NCI-H524 (cell line): ENCODE measurements at regions not wholly inside any gene's neighbourhood (a gene's known extent, or its start where the extent isn't known, plus 50 kb on each side); places are given as distances from the start of the nearest gene placed in this dataset.
"Not testable (repeated sequence)": the region's sequence is repeated elsewhere in the genome, so short reads cannot be mapped to it uniquely, and the experiment has no call there.

ENCODE experiments used
- DNase-seq, 2 experiments: peaks; one replicate each; lab custom pipeline; 2025; lab: John Stamatoyannopoulos, UW

DNA sequence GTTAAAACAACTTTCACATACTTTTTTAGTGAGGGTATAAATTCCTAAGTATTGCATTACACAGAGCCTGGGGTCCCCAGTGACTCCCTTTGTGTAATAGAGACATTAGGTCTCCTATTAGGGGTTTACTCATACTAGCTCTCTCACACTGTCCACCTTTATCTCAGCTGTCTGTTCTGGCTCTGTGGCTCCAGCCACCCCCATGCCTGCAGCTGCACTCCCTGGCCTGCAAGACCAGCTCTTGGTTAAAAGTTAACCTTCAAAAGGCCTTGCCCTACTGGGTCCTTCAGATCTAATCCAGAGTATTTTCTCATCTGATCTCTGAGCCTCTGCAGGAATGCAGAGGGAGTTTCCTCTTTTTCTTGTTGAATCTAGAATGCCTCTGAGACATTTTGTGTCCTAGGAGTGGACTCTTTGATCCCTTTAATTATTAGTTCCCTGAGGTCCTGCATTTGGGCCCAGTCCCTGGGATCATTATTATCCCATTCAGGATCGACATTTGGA, 280.9 kb downstream of the PYDC2 start:
- DNase-seq: not testable (repeated sequence)

DNA sequence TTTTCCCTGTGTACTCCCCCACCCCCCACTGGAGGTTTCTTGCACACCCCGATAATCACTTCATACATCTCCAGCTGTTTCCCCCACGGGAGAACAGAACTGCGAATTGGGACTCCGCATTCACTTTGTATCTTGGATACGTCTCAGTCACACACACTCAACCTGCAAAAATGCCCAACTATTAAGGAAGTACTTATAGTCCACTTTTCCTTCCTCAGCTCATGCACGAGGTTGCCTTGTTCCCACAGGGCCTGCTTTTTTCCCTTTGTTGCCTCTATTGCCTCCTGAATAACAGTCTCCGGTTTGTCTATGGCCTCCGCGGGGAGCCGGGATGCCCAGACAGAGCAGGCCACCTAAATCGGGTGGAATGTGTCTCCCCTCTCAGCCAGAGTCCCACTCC, 282.3 kb downstream of the PYDC2 start:
- no peak for DNase-seq

DNA sequence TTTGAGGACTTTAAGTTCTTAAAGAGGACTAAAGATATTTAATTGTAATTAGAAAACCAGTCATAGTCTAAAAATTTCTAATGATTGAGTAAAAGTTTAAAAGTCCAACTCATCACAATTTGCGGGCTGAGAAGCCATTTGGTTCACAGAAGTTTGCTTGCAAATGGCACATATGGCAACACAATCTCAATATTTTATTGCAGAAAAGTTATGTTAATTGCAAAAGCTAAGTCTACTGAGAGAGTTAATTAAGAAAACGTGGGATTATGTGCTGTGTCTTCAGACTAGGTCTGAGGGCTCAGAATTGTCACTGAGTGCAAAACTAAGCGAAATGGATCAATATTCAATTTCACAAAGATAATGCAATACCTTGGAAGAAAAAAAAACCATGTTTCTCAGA, 289.7 kb downstream of the PYDC2 start:
- DNase-seq: no peak

DNA sequence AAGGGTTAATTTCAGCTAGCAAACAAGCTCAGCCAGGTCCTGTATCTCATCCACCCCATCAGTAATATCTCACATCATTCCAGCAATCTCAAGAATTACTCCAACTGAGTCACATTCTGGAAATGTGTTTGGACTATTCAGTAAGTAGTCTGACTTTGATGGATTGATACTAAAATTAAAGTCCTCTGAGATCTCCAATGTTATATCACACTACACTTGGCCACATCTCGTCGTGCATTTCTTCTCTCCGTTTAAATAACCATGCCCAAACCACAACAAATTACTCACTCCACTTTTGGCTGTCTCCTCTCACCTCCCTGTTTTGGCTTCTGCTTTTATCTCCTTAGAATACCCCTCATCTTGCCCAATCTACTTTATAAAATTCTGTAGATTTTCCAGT, 292.2 kb downstream of the PYDC2 start:
- DNase-seq: no peak

DNA sequence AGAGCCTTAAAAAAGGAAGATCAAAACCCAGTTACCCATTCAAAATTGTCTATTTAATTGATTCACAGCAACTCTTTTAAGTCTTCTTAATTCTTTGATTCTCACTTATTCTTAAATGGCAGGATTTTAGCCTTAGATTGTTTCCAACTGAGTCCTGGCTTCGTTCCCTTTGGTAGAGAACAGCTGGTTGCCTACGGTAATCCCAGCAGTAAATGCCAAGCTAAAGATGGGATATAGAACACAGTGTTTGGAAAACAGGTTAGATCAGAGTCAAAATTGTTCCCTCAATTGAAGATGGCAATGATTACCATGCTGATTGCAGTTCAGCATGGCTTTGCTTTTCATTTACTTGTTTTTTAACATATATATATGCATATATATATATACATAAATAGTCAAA, 300.9 kb downstream of the PYDC2 start:
- DNase-seq: peak; percentile 13 to 56

DNA sequence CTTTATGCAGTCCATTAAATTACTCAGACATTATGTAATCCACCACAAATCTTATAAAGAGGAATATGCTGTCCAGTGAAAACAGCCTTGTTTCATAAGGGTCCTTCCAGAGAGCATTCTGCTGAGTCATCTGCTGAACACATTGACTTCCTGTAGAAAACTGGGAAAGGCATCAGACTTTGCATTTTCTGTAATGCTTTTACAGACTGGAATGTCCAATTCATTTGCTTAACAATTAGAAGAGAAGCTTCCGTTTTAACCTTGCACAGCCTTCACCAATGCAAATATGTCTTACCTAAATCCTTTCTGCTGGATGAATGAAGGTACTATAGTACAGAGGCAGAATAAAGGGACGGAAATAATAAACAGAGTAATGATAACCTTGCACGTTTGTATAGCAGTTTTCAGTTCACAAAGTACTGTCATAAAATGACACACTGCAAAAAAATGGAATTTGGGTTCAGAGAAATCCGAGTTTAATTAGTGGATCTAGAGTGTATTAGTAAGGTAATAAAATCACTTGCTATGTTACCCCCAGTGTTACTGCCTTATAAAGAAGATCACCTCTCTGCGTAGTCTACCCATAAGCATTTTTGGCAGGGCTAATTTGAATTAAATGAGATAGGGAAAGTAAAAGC, 301.5 kb downstream of the PYDC2 start:
- DNase-seq: peak in 1 of 2 experiments; percentile 56

DNA sequence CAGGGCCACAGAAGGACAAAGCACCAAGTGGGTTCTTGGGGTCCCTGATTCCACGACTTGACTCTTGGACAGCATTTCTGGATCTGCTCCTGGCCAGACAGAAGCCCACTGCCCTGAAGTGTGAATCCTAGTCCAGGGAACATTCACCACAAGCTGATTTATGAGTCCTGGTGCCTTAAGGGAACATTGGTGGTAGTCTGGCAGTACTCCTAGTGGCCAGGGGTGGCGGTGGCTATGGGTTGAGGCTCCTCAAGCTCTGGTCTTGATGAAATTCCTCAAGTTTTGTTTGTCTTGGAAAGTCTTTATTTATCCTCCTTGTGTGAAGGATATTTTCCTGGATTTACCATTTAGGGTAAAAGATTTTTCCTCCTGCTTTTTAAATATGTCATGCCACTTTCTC, 307.5 kb downstream of the PYDC2 start:
- no peak for DNase-seq

DNA sequence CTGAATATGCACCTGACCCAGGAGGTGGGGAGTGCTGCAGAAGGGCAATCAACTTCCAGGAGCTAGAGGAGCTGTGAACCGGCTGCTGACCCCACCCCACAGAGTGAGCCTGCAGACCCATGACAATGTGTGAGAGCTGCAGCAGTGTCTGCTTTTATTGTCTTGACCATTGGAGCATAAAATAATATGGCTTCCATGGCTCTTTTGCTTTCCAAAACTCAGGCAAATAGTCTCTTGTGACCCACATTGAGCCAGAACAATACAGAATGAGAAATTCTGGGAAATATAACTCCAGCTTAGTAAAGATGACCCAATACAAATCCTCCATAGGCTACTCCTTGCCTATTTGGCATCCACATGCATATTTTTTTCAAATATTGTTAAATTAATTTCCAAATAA, 309.6 kb downstream of the PYDC2 start:
- DNase-seq: no peak

DNA sequence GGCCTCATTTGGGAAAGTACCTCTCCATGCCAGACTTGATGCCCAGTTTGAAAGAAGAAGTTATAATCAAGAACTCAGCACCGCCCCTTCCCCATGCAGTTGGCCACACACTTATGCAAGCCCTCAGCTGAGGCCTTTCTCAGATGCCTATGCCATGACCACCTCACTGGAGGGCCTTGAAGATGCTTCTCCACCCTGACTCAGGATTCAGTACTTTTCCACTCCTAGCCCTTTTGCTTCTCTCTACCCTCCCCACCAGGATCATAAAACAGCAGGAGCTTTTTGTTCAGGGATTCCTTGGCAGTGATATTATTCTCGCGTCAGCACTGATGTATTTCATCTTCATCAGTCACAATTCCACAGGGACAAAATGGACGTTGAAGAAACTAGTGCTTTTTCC, 313.5 kb downstream of the PYDC2 start:
- no peak for DNase-seq

DNA sequence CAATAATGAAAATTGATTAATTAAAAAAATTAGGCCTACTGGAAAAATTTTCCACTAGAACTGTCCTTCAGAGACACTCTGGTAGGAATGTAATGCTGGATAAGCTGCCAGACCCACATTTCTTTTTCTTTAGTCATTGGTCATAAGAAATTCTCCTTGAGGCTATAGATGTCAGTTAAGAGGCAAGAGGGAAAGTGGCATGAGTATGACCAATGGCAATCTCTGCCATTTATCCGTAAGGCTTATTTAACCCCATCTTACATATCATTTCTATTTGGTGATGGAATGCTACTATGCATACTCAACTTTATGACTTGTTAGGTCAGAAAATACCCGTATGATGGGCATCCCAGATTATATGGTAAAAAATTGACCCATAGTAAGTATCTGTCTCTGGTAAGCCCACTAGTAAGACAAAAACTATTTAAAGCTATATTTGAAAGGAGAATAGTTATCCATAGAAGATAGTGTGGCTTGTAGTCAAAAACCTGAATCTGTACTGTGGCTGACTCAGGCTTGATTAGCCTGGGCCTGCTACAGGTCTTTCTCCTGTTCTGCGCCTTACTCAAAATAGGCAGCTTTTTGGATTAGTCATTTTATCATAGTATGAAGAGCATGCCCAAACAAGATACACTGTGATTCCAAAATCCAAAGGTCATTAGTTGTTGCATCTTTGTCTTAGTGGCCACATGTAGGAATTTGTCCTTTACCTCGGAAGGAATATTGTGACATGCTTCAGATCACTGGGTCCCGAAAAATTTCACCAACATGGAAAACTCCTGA, 314.7 kb downstream of the PYDC2 start:
- no peak for DNase-seq

DNA sequence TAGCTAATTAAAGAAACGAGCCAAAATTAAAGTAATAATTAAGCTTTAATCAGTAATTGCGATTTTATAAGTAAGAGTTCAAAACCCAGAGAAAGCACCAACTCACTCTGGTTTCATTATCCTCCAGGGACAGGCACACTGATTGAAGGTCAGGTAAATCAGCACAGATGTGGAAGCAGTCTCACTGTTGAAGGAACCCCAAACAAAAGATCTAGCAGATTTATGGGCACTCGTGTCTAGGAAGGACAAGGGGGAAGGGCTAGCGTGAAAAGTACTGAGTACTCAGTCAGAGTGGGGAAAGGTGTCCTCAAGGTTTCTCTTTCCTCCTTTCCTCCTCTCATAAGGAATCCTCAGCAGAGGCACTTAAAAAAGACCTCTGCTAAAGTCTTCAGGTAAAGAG, 320.1 kb downstream of the PYDC2 start:
- DNase-seq: no peak

DNA sequence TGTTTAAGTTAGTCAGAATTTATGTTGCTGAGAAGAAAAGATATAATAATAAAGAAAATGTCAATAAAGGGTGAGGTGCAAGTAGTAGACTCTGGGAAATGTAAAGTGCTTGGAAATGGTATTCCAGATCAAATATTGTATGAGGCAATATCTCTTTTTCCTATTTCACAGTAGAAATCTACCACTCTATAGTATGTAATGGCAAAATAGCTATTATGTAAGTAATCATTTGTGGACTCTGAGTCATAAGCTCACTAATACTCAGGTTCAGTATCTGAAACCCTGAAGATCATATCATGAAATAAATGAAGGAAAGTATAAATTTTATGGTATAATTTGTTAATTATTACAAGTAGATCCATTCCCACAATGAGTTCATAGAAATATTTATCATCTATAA, 322.1 kb downstream of the PYDC2 start:
- no peak for DNase-seq

DNA sequence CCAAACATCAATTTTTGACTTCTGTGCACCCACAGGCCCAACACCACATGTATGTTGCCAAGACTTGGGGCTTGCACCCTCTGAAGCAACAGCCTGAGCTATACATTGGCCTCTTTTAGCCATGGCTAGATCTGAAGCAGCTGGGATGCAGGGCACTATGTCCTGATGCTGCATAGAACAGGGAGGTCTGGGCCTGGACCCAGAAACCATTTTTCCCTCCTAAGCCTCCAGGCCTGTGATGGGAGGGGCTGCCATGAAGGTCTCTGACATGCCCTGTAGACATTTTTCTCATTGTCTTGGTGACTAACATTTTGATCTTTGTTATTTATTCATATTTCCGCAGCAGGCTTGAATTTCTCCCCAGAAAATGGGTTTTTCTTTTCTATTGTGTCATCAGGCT, 330.0 kb downstream of the PYDC2 start:
- DNase-seq: no peak

DNA sequence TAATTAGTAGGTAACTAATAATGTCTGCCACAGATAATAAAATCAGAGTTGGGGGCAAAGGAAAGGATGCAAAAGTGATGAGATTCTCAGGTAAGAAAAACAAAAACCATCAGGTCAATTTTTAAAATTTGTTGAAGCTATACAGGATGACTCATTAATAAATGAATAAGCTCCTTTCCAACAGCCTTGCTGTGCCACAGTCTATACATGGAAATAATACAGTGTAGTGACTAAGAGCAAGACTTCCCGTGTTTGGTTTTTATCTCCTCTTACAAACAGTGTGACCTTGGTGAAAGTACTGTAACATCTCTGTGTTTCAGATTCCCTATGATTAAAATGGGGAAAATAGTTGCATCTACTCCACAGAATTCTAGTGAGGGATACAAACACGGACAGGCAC, 331.6 kb downstream of the PYDC2 start:
- DNase-seq: no peak

DNA sequence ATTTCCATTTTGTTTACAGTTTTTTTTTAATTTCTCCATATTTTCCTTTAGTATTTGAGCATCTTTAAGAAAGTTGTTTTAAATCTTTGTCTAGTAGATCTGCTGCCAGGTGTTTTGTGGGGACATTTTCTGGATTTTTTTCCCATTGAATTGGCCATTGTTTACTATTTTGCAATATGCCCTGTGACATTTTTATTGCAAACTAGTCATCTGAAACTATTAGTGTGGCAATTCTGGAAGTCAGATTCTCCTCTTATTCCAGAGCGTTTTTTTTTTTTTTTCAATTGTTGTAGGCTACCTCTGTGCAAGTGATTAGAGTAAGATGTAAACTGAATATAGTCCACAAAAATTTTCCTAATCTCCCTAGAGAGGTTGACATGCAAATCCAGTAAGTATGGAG, 334.2 kb downstream of the PYDC2 start:
- DNase-seq: no peak

DNA sequence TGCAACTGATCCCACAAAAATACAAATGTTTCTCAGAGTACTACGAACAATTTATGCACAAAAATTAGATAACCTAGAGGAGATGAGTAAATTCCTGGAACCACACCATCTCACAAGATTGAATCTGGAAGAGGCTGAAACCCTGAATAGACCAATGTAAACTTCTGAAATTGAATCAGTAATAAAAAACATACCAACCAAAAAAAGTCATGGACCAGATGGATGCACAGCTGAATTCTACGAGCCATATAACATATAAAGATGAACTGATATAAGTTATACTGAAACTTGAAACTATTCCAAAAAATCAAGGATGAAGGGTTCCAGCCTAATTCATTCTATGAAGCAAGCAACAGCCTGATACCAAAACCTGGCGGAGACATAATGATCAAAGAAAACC, 336.3 kb downstream of the PYDC2 start:
- DNase-seq: no peak

DNA sequence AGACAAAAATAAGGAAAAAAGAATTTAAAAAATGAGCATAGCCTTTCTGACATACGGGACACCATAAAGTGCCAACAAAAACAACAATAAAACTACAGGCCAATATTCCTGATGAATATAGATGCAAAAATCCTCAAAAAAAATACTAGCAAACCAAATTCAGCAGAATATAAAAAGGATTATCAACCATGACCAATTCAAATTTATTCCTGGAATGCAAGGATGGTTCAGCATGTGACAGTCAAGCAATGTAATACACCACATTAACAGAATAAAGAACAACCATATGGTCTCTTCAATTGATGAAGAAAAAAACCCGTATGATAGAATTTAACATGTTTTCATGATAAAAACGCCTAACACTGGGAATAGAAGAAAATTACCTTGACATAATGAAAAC, 341.7 kb downstream of the PYDC2 start:
- DNase-seq: no peak

DNA sequence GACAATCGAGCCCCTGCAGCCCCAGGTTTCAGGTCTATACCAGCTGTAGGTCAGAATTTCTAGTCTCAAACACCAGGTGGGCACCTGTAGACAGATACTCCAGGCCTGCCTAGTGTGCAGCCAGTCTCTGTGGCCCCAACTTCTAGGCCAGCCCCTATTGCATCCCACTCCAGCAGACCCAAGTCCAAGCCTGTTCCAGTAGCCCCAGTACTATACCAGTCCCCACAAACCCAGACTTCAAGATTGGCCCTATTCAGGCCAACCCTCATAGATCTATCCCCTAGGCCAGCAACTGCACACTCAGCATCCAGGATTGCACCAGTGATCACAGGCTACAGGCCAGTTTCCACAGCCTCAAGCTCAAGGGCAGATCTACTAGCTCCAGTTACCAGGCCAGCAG, 344.0 kb downstream of the PYDC2 start:
- DNase-seq: no peak

DNA sequence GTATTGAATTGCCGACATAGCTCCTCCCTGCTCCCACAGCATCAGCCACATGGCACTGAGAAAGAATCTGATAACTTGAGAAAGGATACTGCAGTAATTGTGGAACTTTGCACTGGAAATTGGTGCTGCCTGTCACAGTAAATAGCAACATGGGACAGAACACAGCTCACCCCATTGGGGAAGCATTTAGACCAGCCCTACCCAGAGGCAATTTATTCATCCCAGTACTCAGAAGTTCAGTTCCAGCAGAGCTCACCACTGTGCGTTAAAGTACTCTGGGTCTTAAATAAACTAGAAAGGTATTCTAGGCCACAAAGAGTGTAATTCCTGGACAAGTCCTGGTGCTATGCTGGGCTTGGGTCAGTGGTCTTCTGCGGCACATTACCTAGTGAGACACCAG, 347.1 kb downstream of the PYDC2 start:
- DNase-seq: no peak

DNA sequence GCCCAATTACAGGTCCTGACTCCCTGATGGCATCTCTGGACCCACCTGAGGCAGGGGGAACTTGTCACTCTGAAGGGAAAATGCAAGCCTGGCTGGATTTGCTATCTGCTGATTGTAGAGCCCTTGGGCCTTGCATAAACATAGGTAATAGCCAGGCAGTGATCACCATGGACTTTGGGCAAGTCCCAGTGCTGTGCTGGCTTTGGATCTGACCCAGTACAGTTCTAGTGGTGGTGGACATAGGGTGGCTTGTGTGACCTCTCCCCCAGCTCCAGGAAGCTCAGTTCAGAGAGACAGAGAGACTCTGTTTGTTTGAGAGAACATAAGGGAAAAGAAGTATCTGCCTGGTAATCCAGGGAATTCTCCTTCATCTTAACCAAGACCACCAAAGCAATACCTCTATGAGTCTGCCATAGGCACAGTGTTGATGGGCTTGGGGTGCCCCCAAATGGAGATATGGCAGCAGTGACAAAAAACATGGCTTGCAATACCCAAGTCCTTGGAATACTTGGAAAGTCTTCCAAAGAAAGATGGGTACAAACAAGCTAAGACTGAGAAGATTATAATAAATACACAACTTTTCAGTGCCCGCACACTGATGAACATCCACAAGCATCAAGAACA, 348.5 kb downstream of the PYDC2 start:
- DNase-seq: peak in 1 of 2 experiments; percentile 41

DNA sequence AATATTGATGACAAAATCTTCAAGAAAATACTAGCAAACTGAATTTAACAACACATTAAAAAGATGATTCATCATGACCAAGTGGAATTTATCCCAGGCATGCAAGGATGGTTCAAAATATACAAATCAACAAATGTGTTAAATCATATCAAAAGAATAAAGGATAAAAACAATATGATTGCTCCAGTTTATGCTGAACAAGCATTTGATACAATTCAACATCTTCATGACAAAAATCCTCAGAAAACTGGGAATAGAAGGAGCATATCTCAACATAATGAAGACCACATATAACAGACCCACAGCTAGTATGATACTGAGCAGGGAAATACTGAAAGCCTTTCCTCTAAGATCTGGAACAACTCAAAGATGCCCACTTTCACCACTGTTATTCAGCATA, 352.3 kb downstream of the PYDC2 start:
- DNase-seq: no peak

DNA sequence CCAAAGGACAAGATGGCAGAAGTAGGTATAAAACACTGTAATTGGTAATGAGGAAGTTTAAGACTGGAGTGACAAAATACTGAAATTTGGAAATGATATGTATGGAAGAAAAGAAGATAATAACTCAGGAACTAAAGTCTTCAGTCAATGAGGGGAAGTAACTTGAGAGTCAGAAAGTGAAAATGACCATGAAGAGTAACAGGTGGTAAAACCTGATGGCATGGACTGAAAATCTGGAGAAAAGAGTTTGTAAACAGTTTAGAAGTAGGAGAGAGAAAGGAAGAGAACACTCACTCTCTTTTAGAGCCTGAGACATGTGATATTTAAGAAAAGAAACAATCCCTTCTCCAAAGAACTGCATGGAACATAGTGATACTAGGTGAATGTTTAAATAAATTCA, 387.9 kb downstream of the PYDC2 start:
- no peak for DNase-seq

DNA sequence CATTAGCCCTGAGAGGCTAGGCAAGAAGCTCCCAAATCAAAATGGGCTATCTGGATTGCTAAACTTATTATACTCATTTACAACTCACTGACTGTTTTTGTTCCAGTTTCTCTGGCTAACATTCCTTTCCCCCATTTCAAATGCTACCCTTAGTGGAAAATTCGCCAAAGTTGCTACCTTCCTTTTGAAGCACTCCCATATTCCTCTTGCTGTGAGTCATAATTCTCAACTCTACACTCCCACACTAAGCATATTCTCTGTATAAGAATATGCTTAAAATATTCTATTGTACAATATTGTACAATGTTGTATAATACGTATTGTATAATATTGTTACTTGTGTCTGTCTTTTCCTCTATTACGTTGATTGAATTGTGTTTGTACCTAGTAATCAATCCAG, 398.6 kb downstream of the PYDC2 start:
- DNase-seq: no peak
